HUES48 (cell line): ENCODE measurements at regions not wholly inside any gene's neighbourhood (a gene's known extent, or its start where the extent isn't known, plus 50 kb on each side); places are given as distances from the start of the nearest gene placed in this dataset.

Source experiments
- H3K27ac ChIP-seq: one replicate; pipeline ENCODE4 v1.7.0; 2013; ENCODE audit warnings: low read depth, low read length, inconsistent platforms
- H3K27me3 ChIP-seq: 2 replicates; pipeline ENCODE4 v1.6.1; 2013; ENCODE audit warnings: mild to moderate bottlenecking, low read length; ENCODE audit not compliant: control insufficient read depth, insufficient read depth
- H3K36me3 ChIP-seq: 2 replicates; pipeline ENCODE4 v1.6.1; 2013; ENCODE audit warnings: low read length; ENCODE audit not compliant: control insufficient read depth, insufficient read depth
- H3K4me1 ChIP-seq: 2 replicates; pipeline ENCODE4 v1.6.1; 2013; ENCODE audit warnings: mild to moderate bottlenecking, low read length; ENCODE audit not compliant: control insufficient read depth, insufficient read depth
- H3K4me3 ChIP-seq: 2 replicates; pipeline ENCODE4 v1.5.1; 2013; ENCODE audit warnings: mild to moderate bottlenecking, low read depth, low read length
- H3K9ac ChIP-seq: 2 replicates; pipeline ENCODE4 v1.6.1; 2013; ENCODE audit warnings: mild to moderate bottlenecking, low read depth, low read length, moderate library complexity
- H3K9me3 ChIP-seq: 2 replicates; pipeline ENCODE4 v1.6.1; 2013; ENCODE audit warnings: low read length; ENCODE audit not compliant: control insufficient read depth, insufficient read depth

DNA sequence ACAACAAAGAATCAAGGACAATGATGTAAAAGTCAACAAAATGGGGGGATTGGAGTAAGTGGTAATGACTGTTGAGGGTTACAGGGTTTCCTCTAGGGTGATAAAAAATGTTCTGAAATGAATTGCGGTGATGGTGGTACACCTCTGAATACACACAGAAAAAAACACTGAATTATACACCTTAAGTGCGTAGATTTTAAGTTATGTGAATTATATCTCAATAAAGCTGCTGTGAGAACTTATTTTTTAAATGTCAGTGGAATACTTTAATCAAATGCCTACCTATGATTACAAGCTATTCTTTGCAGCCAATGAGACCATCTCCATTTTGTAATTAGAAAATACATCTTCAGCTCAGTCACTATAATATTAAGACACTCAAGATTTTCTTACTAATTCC, 53.5 kb downstream of the ZNF608 start:
- no peak overlapping the region for H3K27ac ChIP-seq
- no peaks in the 10 kb centered on the region for H3K27me3 ChIP-seq
- H3K9ac ChIP-seq = no peak overlapping the region
- peaks cover 22% of the 10 kb centered on the region for H3K4me1 ChIP-seq
- H3K4me3 ChIP-seq = no peak overlapping the region
- no peaks in the 10 kb centered on the region for H3K9me3 ChIP-seq
- no peaks in the 10 kb centered on the region for H3K36me3 ChIP-seq

DNA sequence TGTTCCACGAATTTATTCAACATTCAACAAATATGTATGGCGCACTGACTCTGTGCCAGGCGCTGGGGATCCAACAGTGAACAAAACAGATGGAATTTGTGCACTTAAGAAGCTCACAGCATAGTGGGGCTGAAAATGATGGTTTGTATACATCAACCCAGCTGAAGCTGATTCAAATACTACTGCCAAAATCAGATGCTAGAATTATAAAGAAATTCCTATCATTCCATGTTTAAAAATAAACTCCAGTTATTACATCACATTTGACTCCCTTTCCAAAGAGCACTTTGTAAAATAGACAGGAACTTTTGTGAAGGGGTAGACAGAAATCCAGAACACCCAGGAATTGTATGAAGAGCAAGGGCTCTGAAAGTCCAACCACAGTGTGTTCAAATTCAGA, 54.1 kb downstream of the ZNF608 start:
- Histone ChIP-seq H3K4me1 (peaks cover 16% of the 10 kb centered on the region), H3K27me3 (no peaks in the 10 kb centered on the region), H3K27ac (no peak overlapping the region)

DNA sequence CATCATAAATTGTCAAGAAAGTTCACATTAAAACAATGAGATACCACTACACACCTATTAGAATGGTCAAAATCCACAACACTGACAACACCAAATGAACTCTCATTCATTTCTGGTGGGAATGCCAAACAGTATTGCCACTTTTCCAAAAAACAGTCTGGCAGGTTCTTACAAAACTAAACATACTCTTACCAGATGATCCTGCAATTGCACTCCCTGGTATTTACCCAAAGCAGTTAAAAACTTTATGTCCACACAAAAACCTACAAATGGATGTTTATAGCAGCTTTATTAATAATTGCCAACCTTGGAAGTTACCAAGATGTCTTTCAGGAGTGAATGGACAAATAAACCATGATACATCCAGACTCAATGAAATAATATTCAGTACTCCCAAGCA, 56.8 kb downstream of the ZNF608 start:
- Histone ChIP-seq H3K27me3 (no peaks in the 10 kb centered on the region), H3K4me3 (no peak overlapping the region), H3K9me3 (no peaks in the 10 kb centered on the region), H3K4me1 (peaks cover 23% of the 10 kb centered on the region), H3K9ac (no peak overlapping the region), H3K36me3 (no peaks in the 10 kb centered on the region), H3K27ac (no peak overlapping the region)

More for the DNA sequence above, 54.1 kb downstream of the ZNF608 start:
- no peak overlapping the region for H3K4me3 ChIP-seq
- no peaks in the 10 kb centered on the region for H3K36me3 ChIP-seq
- H3K9ac ChIP-seq = no peak overlapping the region
- H3K9me3 ChIP-seq = no peaks in the 10 kb centered on the region

DNA sequence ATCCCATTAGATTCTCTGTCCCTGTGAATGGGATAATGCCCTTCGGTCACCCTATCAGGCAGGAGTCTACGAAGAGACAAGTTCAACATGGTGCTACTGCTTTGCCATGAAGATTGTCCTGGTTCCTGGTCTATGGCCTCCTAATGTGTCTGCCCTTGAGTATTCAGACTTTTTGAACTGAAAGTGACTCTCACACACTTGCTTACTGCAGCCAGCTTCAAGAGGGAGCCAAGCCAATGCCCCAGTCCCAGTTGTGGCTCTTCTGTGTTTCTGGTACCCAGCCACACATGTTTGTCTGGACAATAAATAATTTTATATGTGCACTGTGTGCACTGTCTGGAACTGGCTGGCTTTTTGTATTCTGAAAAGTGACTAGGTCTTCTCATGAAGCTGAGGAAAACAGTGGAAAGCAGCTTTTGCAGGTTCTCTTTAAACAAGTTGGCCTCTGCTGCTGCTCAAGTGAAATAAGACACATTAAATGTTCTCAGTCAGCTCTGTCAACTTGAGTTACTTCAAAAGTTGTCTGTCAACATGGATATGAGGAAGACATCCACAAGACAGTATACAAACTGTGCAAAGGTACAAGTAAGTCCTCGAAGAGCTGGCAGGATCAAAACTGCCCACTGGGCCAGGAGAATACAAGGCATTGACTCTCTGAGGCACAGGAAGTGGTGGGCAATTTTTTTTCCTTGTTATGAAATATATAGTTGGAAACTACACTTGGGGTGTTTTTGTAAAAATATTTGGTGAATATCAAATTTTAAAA, 60.0 kb downstream of the ZNF608 start:
- no peaks in the 10 kb centered on the region for H3K9me3 ChIP-seq
- no peak overlapping the region for H3K4me3 ChIP-seq
- no peak overlapping the region for H3K27ac ChIP-seq
- H3K27me3 ChIP-seq = no peaks in the 10 kb centered on the region
- H3K4me1 ChIP-seq = peaks cover 12% of the 10 kb centered on the region; the same call in 1 of the 2 replicates
- H3K36me3 ChIP-seq = no peaks in the 10 kb centered on the region
- H3K9ac ChIP-seq = no peak overlapping the region

DNA sequence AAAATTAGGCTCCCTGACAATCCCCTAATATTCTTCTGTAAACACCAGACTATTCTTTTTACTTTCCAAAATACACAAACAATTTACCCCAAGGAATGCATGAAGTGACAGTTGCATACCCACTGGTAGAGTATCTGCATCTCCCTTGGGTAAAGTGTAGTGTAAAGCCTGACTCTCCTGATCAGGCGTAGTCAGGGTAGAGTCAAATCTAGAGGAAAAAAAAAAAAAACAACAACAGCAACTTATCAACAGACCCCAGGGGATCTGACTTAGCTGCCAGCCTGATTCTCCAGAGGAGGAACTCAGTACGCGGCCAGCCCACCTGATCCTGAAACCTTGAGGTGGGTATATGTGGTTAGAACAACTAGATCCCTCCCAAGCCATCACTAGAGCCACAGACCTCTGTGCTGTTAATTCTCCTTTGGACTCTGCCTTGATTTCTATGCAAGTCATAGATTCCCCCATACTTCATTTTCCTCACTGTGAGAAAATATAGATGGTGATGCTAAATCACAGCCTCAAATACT, 61.0 kb downstream of the ZNF608 start:
- Histone ChIP-seq H3K9me3 (no peaks in the 10 kb centered on the region), H3K36me3 (no peaks in the 10 kb centered on the region), H3K27me3 (no peaks in the 10 kb centered on the region), H3K9ac (no peak overlapping the region), H3K4me1 (peaks cover 12% of the 10 kb centered on the region; the same call in 1 of the 2 replicates), H3K27ac (no peak overlapping the region), H3K4me3 (no peak overlapping the region)

DNA sequence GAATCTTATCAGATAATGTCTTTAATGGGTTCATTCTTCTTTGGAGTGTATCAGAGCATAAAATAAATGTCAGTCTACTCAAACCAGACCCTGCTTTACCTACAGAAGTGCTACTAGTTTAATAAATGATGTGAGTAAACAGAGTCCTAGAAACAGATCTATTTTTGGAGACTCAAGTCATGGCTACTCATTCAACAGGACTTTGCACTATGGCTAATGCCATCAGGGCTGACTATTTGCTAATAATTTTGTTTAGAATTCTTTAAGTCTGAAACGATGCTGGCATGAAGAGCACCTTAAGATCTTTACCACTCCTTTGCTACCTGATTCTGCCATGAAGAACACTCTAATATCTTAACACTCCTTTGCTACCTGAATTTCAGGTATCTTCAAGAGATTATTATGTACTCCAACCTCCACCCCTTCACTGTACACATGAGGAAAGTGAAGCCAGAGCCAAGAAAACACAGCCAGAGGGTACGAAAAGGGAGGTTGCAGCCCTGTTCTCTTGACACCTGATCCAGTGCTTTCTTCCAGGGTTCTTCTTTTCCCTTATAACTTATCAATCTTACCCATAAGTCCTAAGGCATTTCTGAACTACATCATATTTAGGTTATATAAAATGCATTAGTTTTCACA, 62.4 kb downstream of the ZNF608 start:
- Histone ChIP-seq H3K27ac (no peak overlapping the region), H3K9me3 (no peaks in the 10 kb centered on the region), H3K36me3 (no peaks in the 10 kb centered on the region), H3K27me3 (no peaks in the 10 kb centered on the region), H3K4me3 (no peak overlapping the region), H3K9ac (no peak overlapping the region), H3K4me1 (peaks cover 22% of the 10 kb centered on the region)

DNA sequence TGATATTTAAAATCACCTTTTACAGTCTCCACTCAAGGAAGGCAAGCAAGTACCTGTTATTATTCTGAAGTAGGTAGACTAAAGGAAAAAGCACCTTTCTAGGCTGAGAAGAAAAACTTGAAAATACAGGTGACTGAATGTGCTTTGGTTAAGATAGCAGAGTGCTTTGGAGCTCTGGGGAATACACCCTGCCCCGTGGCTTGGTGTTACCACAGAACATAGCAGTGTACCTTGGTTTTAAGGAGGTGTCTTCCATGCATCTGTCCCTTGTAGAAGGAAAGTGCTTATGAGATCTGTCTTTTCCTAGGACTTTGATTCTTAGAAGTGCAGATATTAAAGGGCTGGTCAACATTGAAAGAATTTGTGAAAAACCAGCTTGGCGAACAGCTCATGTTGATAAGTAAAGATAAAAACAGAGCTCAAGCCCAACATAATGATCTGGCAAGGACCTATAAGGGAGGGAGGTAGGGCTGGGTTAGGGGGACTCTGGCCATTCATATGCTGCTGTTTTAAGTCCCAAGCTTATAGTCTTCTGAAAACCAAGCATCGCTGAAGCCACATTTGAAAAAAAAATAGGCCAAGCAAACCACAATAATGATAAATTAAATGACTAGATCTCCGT, 66.8 kb downstream of the ZNF608 start:
- H3K9me3 ChIP-seq = no peaks in the 10 kb centered on the region
- no peak overlapping the region for H3K4me3 ChIP-seq
- H3K4me1 ChIP-seq = peaks cover 40% of the 10 kb centered on the region
- H3K36me3 ChIP-seq = no peaks in the 10 kb centered on the region
- no peaks in the 10 kb centered on the region for H3K27me3 ChIP-seq
- H3K27ac ChIP-seq = no peak overlapping the region
- no peak overlapping the region for H3K9ac ChIP-seq

DNA sequence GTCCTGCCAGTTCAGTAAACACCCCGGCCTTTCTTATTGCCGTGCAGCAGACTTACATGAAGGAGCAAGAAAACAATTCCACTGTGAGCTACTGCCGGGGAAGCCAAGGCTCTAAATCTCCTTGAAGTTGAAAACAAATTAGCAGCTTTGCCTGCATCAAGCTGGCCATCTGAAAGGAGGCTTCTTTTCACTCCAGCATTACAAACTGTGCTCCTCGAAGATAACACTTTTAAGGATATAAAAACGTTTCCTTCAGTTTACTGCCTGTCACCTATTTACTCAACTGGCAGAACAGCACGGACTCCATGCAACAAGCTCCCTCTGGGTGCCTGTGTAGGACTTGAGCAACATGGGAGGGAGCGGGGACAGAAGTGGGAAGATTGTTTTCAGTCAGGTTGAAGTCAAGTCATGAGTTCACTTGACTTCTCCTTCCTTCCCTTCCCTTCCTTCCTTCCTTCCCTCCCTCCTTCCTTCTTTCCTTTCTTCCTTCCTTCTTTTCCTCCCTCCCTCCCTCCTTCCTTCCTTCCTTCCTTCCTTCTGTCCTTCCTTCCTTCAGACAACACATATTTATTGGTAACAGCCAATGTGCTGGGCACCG, 67.4 kb downstream of the ZNF608 start:
- Histone ChIP-seq H3K36me3 (no peaks in the 10 kb centered on the region), H3K27ac (peak overlapping the region; percentile 17), H3K4me3 (no peak overlapping the region), H3K27me3 (no peaks in the 10 kb centered on the region), H3K9ac (no peak overlapping the region), H3K9me3 (no peaks in the 10 kb centered on the region), H3K4me1 (peaks cover 43% of the 10 kb centered on the region)

DNA sequence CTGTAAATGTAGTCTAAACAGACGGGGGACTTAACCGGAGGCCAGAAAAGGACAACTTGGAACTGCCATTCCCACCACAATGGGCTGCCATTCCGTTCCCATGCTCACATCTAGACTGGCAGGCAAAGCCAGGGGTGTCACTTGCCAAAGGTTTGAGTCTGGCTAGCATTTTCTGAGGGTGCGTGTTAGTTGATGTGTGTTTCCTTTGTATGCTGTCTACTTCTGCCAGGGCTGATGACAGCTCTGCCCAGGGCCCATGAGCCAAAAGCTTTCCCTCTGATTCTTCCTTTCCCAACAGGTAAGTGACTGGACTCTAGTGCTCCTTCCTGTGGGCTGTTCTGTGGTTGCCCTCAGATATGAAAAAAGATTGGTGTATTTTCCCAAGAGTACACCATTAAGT, 68.0 kb downstream of the ZNF608 start:
- no peaks in the 10 kb centered on the region for H3K36me3 ChIP-seq
- peaks cover 45% of the 10 kb centered on the region for H3K4me1 ChIP-seq
- H3K27me3 ChIP-seq = no peaks in the 10 kb centered on the region
- no peak overlapping the region for H3K9ac ChIP-seq
- H3K9me3 ChIP-seq = no peaks in the 10 kb centered on the region
- H3K27ac ChIP-seq = peak overlapping the region; percentile 17
- no peak overlapping the region for H3K4me3 ChIP-seq

DNA sequence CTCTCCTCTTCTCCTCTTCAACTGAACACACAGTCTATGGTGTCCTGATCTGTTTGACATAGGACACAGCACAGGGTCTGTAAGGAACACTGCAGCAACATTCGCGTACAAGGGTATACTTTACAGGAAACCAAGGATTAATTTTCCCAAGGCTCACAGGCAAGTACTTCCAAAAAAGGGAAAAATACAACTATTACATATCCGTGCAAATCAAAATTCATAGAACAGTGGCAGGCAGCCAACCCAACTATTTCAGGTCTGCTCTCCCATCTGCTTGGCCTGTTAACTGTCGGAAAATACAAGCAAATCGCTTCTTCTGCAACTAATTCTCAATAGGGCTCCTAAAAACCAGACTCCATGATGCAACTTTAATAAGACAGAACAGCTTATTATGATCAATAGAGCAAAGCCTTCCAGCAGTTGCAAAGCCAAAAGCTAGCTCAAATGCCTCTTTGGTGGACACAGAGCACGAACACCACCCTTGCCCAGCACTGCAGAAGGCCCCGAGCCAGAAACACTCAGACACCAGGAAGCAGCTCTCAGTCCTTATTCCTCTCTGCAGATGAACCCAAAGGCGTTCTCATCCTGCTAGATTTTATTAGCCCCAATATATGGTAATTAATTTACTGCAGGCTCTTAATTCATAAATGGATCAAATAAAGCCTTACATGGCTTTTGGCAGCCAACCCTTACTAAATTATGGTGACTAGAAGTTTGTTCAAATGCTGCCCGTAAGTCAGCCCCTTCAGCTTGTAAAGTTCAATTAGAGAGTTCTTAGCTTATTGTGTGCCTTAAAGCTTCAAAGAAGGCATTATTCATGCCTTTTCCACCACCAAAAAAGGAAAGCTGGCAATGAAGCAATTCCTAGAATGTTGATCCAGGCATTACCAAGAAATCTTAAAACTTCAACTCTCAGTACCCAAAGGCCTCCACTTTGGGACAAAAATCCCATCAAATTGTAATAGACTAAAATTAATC, 68.8 kb downstream of the ZNF608 start:
- Histone ChIP-seq H3K9me3 (no peaks in the 10 kb centered on the region), H3K9ac (no peak overlapping the region), H3K27ac (peak overlapping the region; percentile 42), H3K4me3 (no peak overlapping the region), H3K4me1 (peaks cover 51% of the 10 kb centered on the region), H3K36me3 (no peaks in the 10 kb centered on the region), H3K27me3 (no peaks in the 10 kb centered on the region)
